Peyer's patch (tissue), 4 donors: ENCODE measurements at regions not wholly inside any gene's neighbourhood (a gene's known extent, or its start where the extent isn't known, plus 50 kb on each side); places are given as distances from the start of the nearest gene placed in this dataset.

Experiments used
- POLR2A ChIP-seq, 2 donors: fragments of 450-650 bp; IDR thresholded peaks; one replicate each; pipeline ENCODE4 v1.5.1; 2017; ENCODE audit warnings: antibody characterized with exemption in 2 of 2, mild to moderate bottlenecking in 2 of 2, moderate library complexity in 2 of 2
- TF ChIP-seq, protein P1 (sequence below), 6 experiments: fragments of 450-650 bp in 4 of 6; fragments of 200-600 bp in 2 of 6; sonication (generic) in 1 of 6; IDR thresholded peaks; one replicate each; pipeline ENCODE4 v1.5.1; 2017 to 2019; ENCODE audit warnings: antibody characterized with exemption in 6 of 6, mild to moderate bottlenecking in 3 of 6, moderate library complexity in 1 of 6

DNA sequence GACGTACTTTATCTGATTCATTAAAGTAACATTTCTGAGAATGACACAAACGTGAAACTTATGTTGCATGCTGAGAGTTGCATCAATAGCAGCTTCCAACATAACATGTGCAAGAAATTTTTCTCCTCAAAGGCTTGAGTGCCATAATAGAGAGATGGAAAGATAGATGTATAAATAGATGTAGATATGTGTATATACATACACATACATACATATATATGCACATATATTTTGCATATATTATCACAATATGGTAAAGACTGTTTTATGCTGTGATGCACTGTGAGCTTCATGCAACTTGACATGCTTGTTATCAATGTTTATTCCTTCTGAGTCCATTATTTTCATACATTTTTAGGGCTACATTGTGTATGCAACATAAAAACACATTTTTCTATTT lies 270.6 kb upstream of the GALNTL6 start:
- TF ChIP-seq, protein P1, sequence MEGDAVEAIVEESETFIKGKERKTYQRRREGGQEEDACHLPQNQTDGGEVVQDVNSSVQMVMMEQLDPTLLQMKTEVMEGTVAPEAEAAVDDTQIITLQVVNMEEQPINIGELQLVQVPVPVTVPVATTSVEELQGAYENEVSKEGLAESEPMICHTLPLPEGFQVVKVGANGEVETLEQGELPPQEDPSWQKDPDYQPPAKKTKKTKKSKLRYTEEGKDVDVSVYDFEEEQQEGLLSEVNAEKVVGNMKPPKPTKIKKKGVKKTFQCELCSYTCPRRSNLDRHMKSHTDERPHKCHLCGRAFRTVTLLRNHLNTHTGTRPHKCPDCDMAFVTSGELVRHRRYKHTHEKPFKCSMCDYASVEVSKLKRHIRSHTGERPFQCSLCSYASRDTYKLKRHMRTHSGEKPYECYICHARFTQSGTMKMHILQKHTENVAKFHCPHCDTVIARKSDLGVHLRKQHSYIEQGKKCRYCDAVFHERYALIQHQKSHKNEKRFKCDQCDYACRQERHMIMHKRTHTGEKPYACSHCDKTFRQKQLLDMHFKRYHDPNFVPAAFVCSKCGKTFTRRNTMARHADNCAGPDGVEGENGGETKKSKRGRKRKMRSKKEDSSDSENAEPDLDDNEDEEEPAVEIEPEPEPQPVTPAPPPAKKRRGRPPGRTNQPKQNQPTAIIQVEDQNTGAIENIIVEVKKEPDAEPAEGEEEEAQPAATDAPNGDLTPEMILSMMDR (IDR thresholded peaks at IDR 0.05): no peak
- TF ChIP-seq POLR2A (IDR thresholded peaks at IDR 0.05): no peak
